Epithelial cell of esophagus (primary cell): ENCODE measurements at regions not wholly inside any gene's neighbourhood (a gene's known extent, or its start where the extent isn't known, plus 50 kb on each side); places are given as distances from the start of the nearest gene placed in this dataset.

Experiments
- DNase-seq: peaks from one replicate; pipeline ENCODE4 v3.0.0; 2010; ENCODE audit warnings: low read depth
- H3K4me3 ChIP-seq: 2 replicates; pipeline ENCODE4 v1.5.1; 2011; ENCODE audit warnings: mild to moderate bottlenecking, low read length, control low read depth
- TF ChIP-seq, protein P1 (sequence below): IDR thresholded peaks from 2 replicates; pipeline ENCODE4 v1.5.1; 2011; ENCODE audit warnings: low read depth, mild to moderate bottlenecking, low read length, control low read depth, inconsistent platforms; ENCODE audit not compliant: insufficient read depth; ENCODE audit errors: missing control alignments

DNA sequence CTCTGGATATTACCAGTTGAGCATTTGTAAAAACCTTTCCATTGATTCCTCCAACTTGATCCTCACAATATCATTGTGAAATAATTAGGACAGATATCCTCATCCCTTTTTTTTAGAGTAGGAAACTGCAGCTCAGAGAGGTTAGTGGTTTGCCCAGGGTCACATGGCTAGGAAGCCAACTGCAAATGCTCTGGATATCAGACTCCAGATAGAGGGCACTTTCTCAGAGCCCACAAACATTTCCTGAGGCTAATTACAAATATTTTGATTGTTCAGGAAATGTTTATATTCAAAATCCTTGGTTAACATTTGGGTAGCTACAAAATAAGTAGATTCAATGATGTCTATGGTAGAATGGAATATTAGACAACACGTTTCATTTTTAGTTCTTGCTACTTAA, 154.8 kb upstream of the DPYD start:
- TF ChIP-seq, protein P1, sequence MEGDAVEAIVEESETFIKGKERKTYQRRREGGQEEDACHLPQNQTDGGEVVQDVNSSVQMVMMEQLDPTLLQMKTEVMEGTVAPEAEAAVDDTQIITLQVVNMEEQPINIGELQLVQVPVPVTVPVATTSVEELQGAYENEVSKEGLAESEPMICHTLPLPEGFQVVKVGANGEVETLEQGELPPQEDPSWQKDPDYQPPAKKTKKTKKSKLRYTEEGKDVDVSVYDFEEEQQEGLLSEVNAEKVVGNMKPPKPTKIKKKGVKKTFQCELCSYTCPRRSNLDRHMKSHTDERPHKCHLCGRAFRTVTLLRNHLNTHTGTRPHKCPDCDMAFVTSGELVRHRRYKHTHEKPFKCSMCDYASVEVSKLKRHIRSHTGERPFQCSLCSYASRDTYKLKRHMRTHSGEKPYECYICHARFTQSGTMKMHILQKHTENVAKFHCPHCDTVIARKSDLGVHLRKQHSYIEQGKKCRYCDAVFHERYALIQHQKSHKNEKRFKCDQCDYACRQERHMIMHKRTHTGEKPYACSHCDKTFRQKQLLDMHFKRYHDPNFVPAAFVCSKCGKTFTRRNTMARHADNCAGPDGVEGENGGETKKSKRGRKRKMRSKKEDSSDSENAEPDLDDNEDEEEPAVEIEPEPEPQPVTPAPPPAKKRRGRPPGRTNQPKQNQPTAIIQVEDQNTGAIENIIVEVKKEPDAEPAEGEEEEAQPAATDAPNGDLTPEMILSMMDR, result no peak
- DNase-seq, result no peak
- no peak overlapping the region for H3K4me3 ChIP-seq

DNA sequence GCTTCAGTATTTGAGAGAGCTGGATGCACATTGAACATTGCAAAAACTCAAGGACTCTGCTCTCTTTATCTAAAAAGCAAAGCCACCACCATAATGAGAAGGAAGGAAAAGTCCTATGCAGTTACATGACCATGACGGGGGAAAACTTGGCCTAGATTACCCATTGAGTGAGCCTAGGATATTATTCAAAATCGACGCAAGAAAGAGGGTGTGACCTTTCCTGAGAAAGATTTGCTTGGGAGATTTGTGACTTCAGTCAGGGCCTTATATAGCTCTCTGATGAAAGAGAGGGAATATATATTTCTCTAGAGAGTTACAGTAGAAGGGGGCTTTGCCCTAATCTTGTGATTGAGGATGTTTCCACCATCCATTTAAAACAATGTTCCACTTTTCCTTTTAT, 153.0 kb upstream of the DPYD start:
- TF ChIP-seq, protein P1, result no peak
- H3K4me3 ChIP-seq, result no peak overlapping the region
- DNase-seq, result no peak

DNA sequence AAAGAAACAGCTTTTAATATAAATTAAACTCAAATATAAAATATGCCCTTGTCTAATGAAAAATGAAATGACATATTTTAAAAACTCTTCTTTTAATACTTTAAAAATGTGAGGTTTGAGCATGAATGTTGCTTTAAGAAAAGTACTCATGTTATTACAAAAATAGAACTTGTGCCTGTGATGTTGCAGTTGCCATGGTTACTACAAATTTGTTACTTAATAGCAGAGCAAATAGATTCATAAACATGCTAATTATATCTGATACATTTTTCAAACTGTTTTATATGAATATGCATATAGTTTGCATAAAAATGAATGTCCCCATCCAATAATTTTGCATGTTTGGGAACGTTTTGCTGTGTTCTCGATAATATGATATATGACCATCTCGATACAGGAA, 152.3 kb upstream of the DPYD start:
- TF ChIP-seq, protein P1, result no peak
- no peak overlapping the region for H3K4me3 ChIP-seq
- no peak for DNase-seq

DNA sequence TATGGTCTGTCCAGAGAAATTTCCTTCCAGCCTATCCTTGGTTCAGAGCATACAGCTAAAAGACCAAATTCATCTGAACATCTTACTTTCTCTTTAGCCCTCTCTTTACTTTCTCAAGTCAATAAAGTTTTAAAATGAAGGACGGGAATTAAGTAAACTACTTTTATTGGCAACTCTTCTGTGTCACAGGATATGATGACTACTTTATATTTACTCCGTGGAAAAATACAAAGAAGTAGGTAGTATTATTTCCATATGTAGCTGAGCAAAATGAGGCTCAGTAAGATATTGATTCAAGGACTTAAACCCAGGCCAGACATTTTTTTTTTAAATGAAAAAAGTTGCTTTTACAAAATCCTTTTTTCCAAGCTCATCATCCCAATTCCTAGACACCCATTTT, 151.2 kb upstream of the DPYD start:
- TF ChIP-seq, protein P1, result no peak
- no peak overlapping the region for H3K4me3 ChIP-seq
- no peak for DNase-seq

DNA sequence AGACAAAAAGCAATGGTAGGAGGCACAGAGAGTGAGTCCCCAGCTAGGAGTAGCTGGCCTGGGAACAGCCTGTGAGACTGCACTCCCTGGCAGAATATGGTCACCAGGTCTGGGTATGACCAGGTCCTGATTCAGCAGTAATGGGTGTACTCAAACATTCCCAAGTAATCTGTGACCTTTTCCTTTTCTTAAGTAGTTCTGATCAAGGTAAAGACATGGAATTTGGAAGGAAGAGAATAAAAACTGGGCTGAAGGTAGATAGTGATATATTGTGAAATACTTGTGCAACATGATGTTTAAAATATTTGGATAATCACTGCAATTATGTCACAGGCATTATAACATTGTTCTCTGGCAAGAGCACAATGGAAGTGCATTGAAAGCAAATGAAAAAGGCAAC, 147.2 kb upstream of the DPYD start:
- peak; percentile 9 for DNase-seq
- no peak overlapping the region for H3K4me3 ChIP-seq
- TF ChIP-seq, protein P1, result no peak

DNA sequence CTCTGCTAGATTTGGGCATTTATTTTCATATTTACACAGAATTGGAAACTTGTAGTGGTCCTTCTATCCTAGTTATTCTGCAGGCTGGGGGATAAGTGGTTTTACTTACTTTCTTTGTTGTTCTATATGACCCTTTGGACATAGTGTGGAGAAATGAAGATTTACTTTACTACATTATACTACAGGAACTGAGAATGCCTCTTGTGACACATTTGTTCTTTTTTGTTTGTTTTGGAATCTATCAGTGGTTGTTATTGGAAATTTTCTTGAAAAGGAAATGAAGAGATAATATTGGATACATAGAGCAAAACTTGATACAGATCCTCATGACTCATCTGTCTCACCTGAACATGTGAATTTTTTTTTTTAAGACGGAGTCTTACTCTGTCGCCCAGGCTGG, 146.1 kb upstream of the DPYD start:
- TF ChIP-seq, protein P1, result no peak
- DNase-seq, result no peak
- H3K4me3 ChIP-seq, result no peak overlapping the region

DNA sequence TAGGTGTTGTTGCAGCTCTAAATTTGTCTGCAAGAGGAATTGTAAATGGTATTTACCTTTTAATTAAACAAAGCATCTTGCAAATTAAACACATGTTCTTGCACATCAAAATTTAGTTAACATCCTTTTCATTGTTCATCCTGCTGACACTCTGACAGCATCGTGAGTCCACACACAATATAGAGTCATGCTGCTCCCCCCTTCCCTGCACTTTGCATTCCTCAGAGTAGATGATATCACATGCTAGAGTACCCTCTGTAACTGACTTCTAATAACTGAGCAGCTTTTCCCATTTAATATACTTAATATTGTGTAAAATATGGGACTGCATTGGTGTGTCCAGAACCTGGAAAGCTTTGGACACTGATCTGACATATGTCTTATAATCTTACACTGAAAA, 138.8 kb upstream of the DPYD start:
- TF ChIP-seq, protein P1, result no peak
- no peak overlapping the region for H3K4me3 ChIP-seq
- DNase-seq, result peak; percentile 18
